GM23248 (cell line): ENCODE measurements at regions not wholly inside any gene's neighbourhood (a gene's known extent, or its start where the extent isn't known, plus 50 kb on each side); places are given as distances from the start of the nearest gene placed in this dataset.

Source experiments
- EZH2 ChIP-seq: fragments of 200-600 bp; sonication (generic); IDR thresholded peaks from 2 replicates; pipeline ENCODE4 v1.6.1; 2018; ENCODE audit warnings: antibody characterized with exemption, mild to moderate bottlenecking; ENCODE audit not compliant: insufficient read depth, poor library complexity, severe bottlenecking
- EZH2phosphoT487 ChIP-seq: fragments of 200-600 bp; sonication (generic); IDR thresholded peaks from 2 replicates; pipeline ENCODE4 v1.6.1; 2018; ENCODE audit warnings: antibody characterized with exemption, moderate library complexity, mild to moderate bottlenecking, low read depth; ENCODE audit not compliant: insufficient read depth

- TF ChIP-seq EZH2phosphoT487, result no peak
- no peak for TF ChIP-seq EZH2
Measured at GRCh38 chr10:35834877-35835494, 192.9 kb upstream of the FZD8 start.
